Hippocampal formation (tissue), 2 donors: ENCODE measurements at regions not wholly inside any gene's neighbourhood (a gene's known extent, or its start where the extent isn't known, plus 50 kb on each side); places are given as distances from the start of the nearest gene placed in this dataset.
"Not testable (repeated sequence)": the region's sequence is repeated elsewhere in the genome, so short reads cannot be mapped to it uniquely, and the experiment has no call there.

Experiments used
- DNase-seq, 2 donors: peaks; one replicate each; lab custom pipeline; 2025; lab: John Stamatoyannopoulos, UW

GRCh38 chr2:131738996-131739434 is 211.3 kb downstream of the CCDC74A start:
- DNase-seq: not testable (repeated sequence)

DNA sequence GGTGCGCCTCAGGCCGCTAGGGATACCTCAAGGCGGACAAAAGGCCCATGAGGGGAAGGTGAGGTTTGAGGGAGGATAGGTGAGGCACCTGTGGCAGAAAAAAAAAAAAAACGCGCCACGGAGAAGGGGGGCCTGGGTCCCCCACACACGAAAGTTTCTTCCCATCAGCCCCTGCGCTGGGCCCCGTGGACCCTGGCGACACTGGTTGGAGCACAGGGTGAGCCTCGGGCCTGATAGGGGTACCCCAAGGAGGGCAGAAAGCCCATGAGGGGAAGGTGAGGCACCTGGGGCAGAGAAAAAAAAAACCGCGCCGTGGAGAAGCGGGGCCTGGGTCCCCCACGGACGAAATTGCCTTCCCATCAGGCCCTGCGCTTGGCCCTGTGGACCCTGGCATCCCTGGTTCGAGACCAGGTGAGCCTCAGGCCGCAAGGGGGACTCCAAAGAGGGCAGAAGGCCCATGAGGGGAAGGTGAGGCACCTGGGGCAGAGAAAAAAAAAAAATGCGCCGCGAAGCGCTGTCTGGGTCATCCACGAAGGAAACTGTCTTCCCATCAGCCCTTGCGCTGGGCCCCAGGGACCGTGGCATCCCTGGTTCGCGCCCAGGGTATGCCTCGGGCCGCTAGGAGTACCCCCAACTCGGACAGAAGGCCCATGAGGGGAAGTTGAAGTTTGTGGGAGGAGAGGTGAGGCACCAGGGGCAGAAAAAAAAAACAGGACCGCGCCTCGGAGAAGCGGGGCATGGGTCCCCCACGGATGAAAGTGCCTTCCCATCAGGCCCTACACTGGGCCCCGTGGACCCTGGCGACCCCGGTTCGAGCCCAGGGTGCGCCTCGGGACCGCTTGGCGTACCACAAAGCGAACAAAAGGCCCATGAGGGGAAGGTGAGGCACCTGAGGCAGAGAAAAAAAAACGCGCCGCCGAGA is 226.2 kb downstream of the CCDC74A start:
- no peak for DNase-seq

GRCh38 chr2:131754929-131755720 is 227.4 kb downstream of the CCDC74A start:
- DNase-seq: no peak

- DNase-seq: no peak
Observed at GRCh38 chr2:131756141-131756907, 228.6 kb downstream of the CCDC74A start.

DNA sequence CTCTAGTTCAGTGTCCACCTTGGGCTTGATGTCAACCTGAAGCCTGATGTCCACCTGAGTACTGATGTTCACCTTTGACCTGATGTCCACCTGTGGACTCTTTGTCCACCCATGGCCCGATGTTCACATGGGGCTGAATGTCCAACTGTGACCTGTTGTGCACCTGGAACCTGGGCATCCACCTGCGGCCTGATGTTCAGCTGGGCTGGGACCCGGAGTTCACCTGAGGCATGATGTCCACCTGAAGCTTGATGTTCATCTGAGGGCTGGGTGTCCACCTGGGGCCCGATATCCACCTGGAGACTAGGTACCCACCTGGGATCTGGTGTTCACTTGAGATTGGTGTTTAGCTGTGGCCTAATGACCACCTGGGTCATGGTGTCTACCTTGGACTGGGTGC is 231.3 kb downstream of the CCDC74A start:
- DNase-seq: not testable (repeated sequence)

GRCh38 chr2:131774955-131775555 is 247.4 kb downstream of the CCDC74A start:
- not testable (repeated sequence) for DNase-seq

GRCh38 chr2:131775903-131776506 is 248.3 kb downstream of the CCDC74A start:
- DNase-seq: not testable (repeated sequence)

DNA sequence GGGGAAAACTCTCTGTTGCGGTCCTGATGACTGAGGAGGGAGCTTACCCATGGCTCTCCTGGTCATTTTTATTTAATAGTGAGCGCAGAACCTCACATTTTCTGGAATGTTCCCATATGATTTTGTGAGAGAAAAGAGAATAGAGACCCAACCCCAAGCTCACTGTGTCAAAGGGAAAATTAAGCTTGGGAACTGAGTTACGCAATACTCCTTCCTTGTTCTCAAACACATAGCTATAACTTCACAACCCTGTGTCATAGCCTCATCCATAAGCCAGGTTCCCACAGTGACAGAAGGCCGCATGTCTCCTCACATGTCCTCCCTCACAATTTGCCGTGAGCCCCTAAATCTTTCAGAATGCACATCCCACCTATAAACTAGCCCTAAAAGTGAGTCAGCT is 252.8 kb downstream of the CCDC74A start:
- DNase-seq: not testable (repeated sequence)

DNA sequence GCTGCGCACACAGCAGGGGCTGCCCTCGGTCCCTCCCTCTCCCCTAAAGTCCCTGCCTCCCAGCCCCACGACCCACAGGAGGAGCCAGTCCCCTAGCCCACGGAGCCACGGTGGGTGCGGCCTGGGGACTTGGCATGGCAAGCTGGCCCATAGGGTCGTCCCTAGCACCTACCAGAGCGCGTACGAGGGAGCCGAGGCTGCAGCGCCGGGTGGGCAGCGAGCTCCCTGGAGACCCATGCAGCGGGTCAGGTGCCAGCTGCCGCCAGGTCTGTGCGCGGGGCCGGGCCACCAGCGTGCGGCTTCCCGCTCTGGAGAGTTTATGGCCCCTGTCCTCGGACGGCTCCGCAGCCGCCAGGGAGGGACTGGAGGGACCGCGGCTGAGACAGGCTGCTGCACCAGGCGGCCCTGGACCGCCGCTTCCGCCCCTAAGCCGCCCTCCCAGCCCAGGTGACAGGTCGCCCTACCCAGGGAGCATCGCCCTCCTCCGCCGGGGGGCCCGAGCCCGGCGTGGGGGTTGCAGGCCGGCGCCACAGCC is 273.6 kb downstream of the CCDC74A start:
- DNase-seq: no peak

GRCh38 chr2:131801745-131802350 is 274.2 kb downstream of the CCDC74A start:
- DNase-seq: peak in 1 of 2 donors; percentile 38

GRCh38 chr2:131802351-131802836 is 274.7 kb downstream of the CCDC74A start:
- DNase-seq: not testable (repeated sequence)

GRCh38 chr2:131803237-131803636 is 275.5 kb downstream of the CCDC74A start:
- DNase-seq: not testable (repeated sequence)

GRCh38 chr2:131812605-131813004 is 284.9 kb downstream of the CCDC74A start:
- not testable (repeated sequence) for DNase-seq

GRCh38 chr2:131813378-131813777 is 285.7 kb downstream of the CCDC74A start:
- DNase-seq: not testable (repeated sequence)

GRCh38 chr2:131818267-131818973 is 290.7 kb downstream of the CCDC74A start:
- not testable (repeated sequence) for DNase-seq

DNA sequence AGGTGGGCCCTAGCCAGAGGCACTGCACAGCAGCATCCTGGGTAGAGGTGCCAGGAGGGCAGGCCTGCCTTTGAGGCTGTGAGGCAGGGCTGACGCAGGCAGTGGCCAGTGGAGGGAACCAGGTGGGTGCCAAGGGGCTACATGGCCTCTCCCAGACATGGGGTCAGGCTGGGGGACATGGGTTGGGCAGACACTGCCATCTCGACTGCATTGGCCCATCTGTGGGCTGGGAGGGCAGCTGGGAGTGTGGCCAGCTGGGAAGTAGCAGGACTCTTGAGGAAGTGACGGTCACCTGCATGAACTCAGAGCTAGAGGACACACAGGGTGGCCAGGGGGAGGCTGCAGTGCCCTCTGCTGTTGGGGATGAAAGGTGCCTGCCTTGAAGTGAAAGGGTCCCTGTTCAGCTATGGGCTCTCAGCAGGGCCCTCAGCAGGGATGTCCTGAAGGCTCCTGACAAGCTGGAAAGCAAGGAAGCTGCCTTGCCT is 294.6 kb downstream of the CCDC74A start:
- not testable (repeated sequence) for DNase-seq

DNA sequence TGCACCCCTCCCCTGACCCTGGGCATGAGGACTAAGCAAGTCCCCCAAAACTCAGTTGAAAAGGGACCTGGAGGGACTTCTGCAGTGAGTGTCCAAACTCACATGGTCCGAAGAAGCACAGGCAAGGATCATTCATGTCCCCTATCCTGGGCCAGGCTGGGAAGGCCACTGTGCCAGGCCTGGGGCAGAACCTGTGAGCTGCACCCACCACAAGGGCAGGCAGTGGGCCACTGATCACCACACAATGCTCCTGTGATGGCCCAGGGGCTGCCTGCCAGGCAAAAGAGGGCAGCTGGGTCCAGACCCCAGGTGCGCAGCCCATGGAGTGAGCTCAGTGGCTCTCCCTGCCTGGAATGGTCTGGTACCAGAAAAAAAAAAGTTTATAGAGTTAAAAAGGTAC is 295.4 kb downstream of the CCDC74A start:
- DNase-seq: not testable (repeated sequence)

DNA sequence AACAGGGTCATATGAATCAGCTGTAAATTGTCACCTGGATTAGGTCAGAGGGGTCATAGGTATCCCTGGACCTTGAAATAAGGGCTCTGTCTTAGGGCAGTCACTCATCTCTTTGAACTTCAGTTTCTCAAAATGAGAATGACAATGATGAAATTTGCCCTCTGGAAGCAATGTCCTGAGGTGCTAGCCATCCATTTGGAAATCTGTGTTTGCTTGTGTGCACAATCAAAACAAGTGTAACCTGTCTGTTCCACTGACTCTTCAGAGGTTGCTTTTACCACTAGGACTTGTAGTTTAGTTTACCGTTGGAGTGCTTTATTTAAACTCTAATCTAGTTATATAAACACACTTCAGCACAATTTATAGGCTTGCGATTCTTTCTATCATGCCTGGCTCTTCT is 297.3 kb downstream of the CCDC74A start:
- DNase-seq: not testable (repeated sequence)

DNA sequence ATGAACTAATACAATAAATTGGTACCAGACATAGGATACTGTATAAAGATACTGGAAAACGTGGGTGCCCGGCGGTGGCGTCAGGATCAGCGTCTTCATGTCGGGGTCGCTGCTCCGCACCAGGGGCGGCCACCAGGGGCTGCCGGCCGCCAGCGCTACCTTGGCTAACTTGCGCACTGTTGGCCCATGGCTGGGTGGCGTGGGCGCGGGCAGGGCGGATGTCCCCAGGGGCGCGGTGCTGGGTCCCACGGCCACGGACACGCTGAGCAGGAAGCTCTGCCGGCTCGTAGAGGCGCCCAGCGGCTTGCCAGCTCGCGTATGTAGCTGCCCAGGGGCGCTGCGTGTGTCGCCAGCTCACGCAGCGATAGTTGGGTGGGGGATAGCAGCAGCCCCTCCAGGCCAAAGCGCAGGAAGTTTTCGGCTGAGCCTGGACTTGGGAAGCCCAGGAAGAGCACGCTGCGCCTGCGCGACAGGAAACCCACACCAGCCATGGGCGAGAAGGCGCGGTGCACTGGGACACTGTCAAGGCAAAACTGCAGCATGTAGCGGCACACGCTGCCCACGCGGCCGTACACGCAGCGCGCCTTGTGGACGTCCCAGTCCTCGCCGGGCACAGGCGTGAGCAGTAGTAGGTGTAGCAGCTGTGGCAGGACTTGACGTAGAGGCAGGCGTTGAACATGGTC is 299.9 kb downstream of the CCDC74A start:
- DNase-seq: no peak
